NCI-H146 (cell line): ENCODE measurements at regions not wholly inside any gene's neighbourhood (a gene's known extent, or its start where the extent isn't known, plus 50 kb on each side); places are given as distances from the start of the nearest gene placed in this dataset.

Experiments
- DNase-seq: peaks from one replicate; lab custom pipeline; 2025; lab: John Stamatoyannopoulos, UW

DNA sequence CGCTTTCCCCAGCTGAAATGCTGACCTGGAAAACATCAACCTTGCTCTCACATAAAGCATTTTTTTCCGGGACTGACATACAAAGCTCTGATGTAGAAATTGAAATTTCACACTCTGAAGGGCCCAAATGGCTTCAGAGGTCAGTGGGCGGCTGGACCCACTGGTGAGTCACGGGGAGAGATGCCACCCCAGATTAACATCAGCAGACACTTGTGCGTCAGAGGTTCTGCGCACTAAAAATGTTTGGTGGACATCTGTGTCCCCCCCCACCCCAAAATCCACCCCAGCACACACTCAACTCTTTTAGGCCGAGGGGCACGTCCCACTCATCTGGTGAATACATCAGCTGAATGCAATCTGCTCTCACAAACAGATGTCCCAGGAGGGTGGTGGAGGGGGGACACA lies 208.9 kb downstream of the ASB1 start:
- DNase-seq = no peak

DNA sequence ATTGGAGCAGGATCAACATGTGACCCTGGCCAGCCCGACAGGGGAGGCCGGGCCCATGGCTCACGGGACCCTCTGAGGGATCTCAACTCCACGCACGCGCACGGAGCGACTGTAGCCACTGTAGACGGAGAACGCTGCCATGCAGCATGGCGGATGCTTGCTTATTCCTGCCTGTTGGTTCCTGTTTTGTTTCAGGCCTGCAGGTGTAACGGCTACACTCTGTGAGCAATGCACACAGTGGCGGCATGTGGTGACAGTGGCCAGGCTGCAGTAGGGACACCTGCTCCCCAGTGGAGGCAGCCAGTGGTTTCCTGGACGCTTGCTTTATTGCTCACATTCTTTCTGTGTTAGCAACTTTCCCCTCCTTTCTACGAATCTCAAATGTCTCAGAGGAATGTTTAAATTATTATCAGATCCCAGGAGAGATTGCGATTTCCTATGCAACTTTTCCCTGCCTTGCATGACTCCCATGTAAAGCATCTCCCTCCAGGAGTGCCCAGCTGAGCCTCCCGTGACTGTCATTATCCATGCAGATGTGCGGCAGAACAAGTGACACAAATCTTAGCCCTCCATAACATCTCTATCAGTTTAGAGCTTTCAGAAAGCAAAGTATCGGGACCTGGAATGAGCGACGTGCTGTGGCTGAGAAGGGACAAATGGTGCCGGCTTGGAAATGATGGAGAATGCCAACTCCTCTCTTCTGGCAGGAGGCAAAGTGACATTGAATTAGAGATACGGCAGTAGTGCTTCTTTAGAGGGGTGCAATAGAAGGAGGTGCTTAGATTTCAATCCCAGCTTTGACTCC lies 209.7 kb downstream of the ASB1 start:
- DNase-seq = no peak

DNA sequence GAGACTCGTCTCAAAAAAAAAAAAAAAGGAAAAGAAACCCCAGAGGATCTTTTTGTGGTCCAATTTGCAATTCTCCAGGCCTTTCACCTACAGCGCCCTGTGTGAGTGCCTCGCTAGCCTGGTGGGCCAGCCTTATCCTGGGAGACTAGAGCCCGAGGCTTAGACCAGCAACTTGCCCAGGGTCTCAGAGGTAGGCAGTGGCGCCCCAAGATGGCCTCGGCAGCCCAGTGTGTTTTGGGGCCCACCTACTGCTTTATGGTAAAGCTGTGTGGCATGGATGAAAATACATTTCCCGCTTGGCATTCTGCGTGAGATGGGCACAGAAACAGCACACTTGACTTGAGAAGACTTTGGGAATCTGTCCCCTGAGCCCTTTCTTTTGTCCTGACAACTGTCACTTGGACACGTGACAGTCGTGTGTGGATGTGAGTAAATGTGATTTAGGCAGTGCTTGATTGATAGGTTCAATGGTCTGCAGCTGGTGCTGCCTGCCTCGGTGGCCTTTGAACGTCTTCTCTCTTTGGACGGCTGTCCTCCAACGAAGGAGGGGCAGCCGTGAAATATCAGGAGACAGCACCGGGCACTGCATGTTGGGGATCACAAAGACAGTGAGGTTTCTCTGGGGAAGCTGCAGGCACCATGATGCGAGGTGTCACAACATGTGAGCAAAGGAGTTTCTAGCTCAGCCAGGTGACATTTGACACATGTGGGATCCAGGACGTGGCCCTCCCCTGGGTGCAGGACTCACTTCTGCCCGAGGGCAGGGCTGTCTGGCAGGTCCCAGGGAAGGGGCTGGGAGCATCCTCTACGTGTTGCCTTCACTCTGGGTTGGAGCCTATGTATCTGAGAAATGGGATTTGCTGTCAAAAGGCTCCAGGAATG lies 209.5 kb upstream of the TWIST2 start:
- no peak for DNase-seq

- DNase-seq = no peak
Measured at GRCh38 chr2:238638982-238639628, 208.8 kb upstream of the TWIST2 start.

GRCh38 chr2:238640486-238640885 lies 207.4 kb upstream of the TWIST2 start:
- no peak for DNase-seq

- no peak for DNase-seq
Measured at GRCh38 chr2:238642973-238643372, 204.9 kb upstream of the TWIST2 start.

- DNase-seq = no peak
Measured at GRCh38 chr2:238643400-238643907, 204.4 kb upstream of the TWIST2 start.

DNA sequence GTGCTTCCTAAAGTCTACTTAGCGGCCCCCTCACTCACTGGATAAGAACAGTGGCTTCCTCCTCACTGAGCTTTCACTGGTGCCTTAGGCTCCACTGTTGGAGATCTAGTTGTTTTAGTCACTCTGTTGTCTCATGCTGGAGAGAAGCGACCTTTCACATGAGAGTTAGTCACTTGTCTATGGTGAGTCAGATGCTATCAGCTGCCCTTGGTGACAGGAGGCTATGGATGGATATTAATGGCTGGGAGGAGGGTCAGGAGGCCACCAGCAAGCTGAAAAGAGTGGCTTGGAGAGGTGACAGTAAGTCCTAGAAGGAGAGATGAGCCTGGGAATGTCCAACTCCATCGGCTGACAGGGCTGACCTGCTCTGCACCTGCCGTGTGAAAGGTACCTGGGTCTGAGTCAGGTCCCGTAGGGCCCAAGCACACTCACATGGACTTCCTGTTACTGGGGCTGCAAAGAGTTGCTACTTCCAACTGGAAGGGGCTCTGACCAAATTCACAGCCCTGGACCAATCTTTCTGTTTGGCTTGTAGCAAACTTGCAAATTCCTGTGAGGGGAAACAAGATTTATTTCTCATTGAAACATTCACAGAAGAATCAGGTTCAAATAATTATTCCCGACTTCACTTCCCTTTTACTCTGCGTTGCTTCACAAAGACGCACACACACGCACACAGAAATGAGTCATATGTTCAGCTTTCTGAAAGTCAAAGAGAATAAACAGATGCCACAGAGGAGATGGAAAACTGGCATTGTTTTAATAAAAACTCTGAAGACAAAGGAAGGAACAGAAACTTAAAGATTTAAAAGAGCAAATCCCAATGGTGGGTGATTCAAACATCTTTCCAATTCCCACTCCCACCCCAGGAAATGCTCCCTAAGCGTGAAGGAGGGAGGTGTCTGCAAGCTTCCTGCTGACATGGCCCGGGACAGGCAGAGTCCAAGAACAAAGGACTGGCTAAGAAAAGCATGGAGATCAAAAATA lies 203.5 kb upstream of the TWIST2 start:
- DNase-seq = no peak

GRCh38 chr2:238645095-238645494 lies 202.8 kb upstream of the TWIST2 start:
- DNase-seq = no peak

DNA sequence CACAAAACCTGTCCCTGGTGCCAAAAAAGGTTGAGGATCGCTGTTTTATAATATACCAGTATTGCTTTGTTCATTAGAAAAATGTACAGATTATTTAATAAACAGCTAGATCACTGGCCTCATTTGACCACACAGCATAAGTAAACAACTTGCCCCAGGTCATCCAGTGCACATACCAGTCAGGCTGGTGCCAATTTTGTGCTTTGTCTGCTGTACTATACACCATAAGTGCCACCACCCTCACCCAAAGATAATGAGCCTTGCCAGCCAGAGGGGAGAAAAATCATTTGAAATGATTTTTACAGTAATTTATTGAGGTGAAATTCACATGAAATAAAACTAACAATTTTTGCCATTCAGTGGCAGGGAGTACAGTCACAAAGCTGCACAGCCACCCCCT lies 202.2 kb upstream of the TWIST2 start:
- DNase-seq = no peak

- no peak for DNase-seq
Measured at GRCh38 chr2:238646281-238646680, 201.6 kb upstream of the TWIST2 start.

GRCh38 chr2:238646803-238647202 lies 201.1 kb upstream of the TWIST2 start:
- DNase-seq = no peak

DNA sequence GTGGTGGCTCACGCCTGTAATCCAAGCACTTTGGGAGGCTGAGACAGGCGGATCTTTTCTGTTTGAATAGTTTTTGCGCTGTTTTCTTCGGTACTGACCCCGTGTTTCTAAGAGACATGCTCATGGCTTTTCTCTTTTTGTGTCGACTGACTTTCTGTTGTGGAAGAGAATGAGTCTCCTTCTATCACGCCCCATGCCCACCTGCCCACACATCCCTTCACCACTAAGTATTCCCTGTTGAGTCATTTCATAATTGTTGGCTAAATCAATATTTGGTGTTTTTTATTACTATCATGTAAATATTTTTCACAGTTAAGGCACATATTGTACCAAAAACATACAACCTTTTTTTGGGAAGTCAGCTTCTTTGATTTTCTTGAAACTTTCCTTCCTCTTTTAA lies 198.8 kb upstream of the TWIST2 start:
- DNase-seq = no peak

- DNase-seq = no peak
Measured at GRCh38 chr2:238649936-238650518, 197.9 kb upstream of the TWIST2 start.

DNA sequence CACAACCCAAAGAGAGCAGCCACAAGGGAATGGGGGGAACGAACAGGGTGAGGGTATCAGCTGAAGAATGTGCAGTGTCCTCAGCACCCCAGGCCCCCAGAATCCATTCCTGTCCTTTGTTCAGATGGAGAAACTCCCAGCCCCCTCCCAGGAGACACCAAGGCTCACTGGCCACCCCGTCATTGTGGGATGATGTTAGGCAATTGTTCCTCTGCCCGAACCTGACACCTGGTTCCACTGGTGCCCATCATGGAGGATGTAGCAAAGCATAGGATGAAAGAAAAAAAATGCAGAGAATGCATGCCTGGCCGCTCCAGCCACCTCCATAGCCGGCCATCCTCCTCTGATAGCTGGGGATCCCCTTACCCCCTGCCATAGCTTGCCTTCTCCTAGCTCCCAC lies 197.3 kb upstream of the TWIST2 start:
- DNase-seq = no peak

DNA sequence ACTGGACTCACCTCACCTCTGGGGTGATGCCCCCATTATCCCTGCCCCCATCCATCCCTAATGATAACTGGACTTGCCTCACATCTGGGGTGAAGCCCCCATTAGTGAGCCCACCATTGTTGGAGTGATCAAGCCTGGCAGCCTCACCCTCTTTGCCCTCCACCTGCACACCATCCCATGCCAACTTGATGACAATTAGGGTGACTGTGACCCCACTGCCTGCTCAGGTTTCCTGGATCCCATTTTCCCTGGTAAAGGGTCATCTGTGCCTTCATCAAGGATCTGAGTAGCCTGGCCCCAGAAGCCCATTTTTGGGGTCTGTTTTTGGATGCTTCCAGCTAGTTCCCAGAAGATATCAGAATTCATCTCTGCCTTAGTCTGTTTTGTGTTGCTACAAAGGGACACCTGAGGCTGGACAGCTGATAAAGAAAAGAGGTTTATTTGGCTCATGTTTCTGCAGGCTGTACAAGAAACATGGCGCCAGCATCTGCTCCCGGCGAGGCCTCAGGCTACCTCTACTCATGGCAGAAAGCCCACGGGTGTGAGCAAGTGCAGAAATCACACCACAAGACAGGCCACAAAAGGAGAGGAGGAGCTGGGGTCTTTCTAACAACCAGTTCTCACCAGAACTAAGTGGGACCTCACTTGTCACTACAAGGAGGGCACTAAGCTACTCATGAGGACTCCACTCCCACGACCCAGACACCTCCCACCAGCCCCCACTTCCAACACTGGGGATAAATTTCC lies 196.4 kb upstream of the TWIST2 start:
- DNase-seq = no peak

- DNase-seq = no peak
Measured at GRCh38 chr2:238652053-238652770, 195.7 kb upstream of the TWIST2 start.

- no peak for DNase-seq
Measured at GRCh38 chr2:238652771-238653157, 195.1 kb upstream of the TWIST2 start.

DNA sequence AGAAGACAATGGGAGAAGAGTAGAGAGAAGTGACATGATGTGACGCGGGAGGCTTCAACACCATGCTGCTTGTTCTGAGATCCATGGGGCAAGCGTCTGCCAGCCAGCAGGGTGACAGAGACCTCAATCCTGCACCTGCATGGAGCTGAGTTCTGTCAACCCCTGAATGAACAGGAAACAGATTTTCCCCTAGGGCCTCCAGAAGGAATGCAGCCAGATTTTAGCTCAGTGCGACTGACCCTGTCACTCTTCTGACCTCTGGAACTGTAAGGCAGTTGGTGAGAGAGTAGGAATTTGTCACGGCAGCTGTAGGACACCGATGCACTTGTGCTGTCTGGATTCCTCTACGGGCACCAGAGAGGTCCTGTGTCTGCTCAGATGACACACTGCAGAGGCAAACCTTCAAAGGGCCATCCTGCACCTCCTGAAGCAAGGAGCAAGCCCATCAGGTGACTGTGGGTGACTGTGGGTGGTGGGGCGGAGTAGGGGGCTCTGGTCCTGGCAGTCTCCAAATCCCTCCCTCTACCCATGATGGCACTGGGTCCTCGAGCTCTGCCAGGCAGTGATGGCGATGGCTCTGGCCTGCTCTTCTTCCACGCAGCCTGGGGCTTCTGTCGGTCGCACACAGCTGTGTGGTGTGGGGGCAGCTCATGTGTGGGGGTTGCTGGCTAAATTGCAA lies 194.3 kb upstream of the TWIST2 start:
- DNase-seq = no peak
